ENCODE measurements at regions not wholly inside any gene's neighbourhood (a gene's known extent, or its start where the extent isn't known, plus 50 kb on each side); places are given as distances from the start of the nearest gene placed in this dataset.
"Not testable (repeated sequence)": the region's sequence is repeated elsewhere in the genome, so short reads cannot be mapped to it uniquely, and the experiment has no call there.

DNA sequence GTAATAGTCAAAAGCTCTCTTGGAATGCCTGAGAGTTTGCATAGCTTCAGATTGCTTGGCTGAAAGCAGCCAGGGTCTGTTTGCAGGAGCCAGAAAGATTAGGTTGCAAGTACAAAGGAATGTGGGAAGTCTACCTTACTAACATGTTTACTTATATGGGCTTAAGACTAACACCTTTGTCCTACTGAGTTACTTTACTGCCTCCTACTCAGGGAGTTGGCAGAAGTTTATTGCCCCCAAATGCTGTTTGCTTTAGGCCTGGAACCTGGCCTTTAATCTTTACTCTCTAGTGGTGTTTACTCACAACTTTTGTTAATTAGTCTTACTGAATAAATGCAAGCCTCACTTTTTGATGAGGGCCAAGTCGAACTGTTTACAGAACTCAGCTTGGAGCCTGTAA is 219.4 kb upstream of the ZC4H2 start:
- no peak for DNase-seq (ENCODE audit: low read depth in 2 of 2)
- Histone ChIP-seq H3K9me3 (ENCODE audit: control insufficient read depth, insufficient read depth, low read depth, low read length) (no peaks in the 10 kb centered on the region), H3K4me2 (ENCODE audit: extremely low read depth, insufficient read depth, low read length) (no peak overlapping the region), H3K9ac (ENCODE audit: insufficient read depth, low read length) (no peak overlapping the region), H3K36me3 (ENCODE audit: control insufficient read depth, insufficient read depth, low read length) (no peaks in the 10 kb centered on the region), H3K27ac (ENCODE audit: insufficient read depth, low read length) (no peak overlapping the region), H3K4me3 (replicated peaks in 1 of 4; ENCODE audit: control extremely low read depth in 1 of 4, insufficient read depth in 1 of 4, low read depth in 3 of 4, low read length in 4 of 4) (no peak overlapping the region), H4K20me1 (ENCODE audit: control insufficient read depth, extremely low read depth, insufficient read depth, low read length) (no peaks in the 10 kb centered on the region), H2AFZ (ENCODE audit: low read length) (no peak overlapping the region), H3K27me3 (ENCODE audit: control insufficient read depth, insufficient read depth, low read length) (no peaks in the 10 kb centered on the region), H3K79me2 (ENCODE audit: control insufficient read depth, insufficient read depth, low read length) (no peaks in the 10 kb centered on the region), H3K4me1 (ENCODE audit: control insufficient read depth, extremely low read depth, insufficient read depth, low read length) (no peaks in the 10 kb centered on the region)
- TF ChIP-seq EZH2 (IDR thresholded peaks at IDR 0.05; ENCODE audit: low read length, missing control alignments) (no peak), CTCF (conservative IDR thresholded peaks at IDR 0.05 in 1 of 2, IDR thresholded peaks at IDR 0.05 in 1 of 2; ENCODE audit: low read depth in 1 of 2, low read length in 2 of 2) (no peak)

GRCh38 chrX:65194547-65194946 is 218.3 kb upstream of the ZC4H2 start:
- H3K4me2 ChIP-seq (ENCODE audit: extremely low read depth, insufficient read depth, low read length), result no peak overlapping the region
- H3K9me3 ChIP-seq (ENCODE audit: control insufficient read depth, insufficient read depth, low read depth, low read length), result no peaks in the 10 kb centered on the region
- no peaks in the 10 kb centered on the region for H3K79me2 ChIP-seq (ENCODE audit: control insufficient read depth, insufficient read depth, low read length)
- no peaks in the 10 kb centered on the region for H4K20me1 ChIP-seq (ENCODE audit: control insufficient read depth, extremely low read depth, insufficient read depth, low read length)
- H3K27me3 ChIP-seq (ENCODE audit: control insufficient read depth, insufficient read depth, low read length), result no peaks in the 10 kb centered on the region
- H3K36me3 ChIP-seq (ENCODE audit: control insufficient read depth, insufficient read depth, low read length), result no peaks in the 10 kb centered on the region
- H3K27ac ChIP-seq (ENCODE audit: insufficient read depth, low read length), result no peak overlapping the region
- no peak overlapping the region for H2AFZ ChIP-seq (ENCODE audit: low read length)
- no peak overlapping the region for H3K9ac ChIP-seq (ENCODE audit: insufficient read depth, low read length)
- no peak overlapping the region for H3K4me3 ChIP-seq (replicated peaks in 1 of 4; ENCODE audit: control extremely low read depth in 1 of 4, insufficient read depth in 1 of 4, low read depth in 3 of 4, low read length in 4 of 4)
- no peaks in the 10 kb centered on the region for H3K4me1 ChIP-seq (ENCODE audit: control insufficient read depth, extremely low read depth, insufficient read depth, low read length)
- DNase-seq (ENCODE audit: low read depth in 2 of 2), result no peak
- TF ChIP-seq CTCF (conservative IDR thresholded peaks at IDR 0.05 in 1 of 2, IDR thresholded peaks at IDR 0.05 in 1 of 2; ENCODE audit: low read depth in 1 of 2, low read length in 2 of 2), result no peak
- no peak for TF ChIP-seq EZH2 (IDR thresholded peaks at IDR 0.05; ENCODE audit: low read length, missing control alignments)

DNA sequence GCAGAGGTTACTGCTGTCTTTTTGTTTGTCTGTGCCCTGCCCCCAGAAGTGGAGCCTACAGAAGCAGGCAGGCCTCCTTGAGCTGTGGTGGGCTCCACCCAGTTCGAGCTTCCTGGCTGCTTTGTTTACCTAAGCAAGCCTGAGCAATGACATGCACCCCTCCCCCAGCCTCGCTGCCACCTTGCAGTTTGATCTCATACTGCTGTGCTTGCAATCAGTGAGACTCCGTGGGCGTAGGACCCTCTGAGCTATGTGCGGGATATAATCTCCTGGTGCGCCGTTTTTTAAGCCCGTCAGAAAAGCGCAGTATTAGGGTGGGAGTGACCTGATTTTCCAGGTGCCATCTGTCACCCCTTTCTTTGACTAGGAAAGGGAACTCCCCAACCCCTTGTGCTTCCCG is 187.1 kb upstream of the ZC4H2 start:
- not testable (repeated sequence) for DNase-seq (ENCODE audit: low read depth in 2 of 2); H3K4me3 ChIP-seq (replicated peaks in 1 of 4; ENCODE audit: control extremely low read depth in 1 of 4, insufficient read depth in 1 of 4, low read depth in 3 of 4, low read length in 4 of 4); H3K27ac ChIP-seq (ENCODE audit: insufficient read depth, low read length); H3K4me2 ChIP-seq (ENCODE audit: extremely low read depth, insufficient read depth, low read length); H3K79me2 ChIP-seq (ENCODE audit: control insufficient read depth, insufficient read depth, low read length); H3K9me3 ChIP-seq (ENCODE audit: control insufficient read depth, insufficient read depth, low read depth, low read length); H3K9ac ChIP-seq (ENCODE audit: insufficient read depth, low read length); H3K36me3 ChIP-seq (ENCODE audit: control insufficient read depth, insufficient read depth, low read length); H3K27me3 ChIP-seq (ENCODE audit: control insufficient read depth, insufficient read depth, low read length); H3K4me1 ChIP-seq (ENCODE audit: control insufficient read depth, extremely low read depth, insufficient read depth, low read length); H4K20me1 ChIP-seq (ENCODE audit: control insufficient read depth, extremely low read depth, insufficient read depth, low read length); H2AFZ ChIP-seq (ENCODE audit: low read length)

DNA sequence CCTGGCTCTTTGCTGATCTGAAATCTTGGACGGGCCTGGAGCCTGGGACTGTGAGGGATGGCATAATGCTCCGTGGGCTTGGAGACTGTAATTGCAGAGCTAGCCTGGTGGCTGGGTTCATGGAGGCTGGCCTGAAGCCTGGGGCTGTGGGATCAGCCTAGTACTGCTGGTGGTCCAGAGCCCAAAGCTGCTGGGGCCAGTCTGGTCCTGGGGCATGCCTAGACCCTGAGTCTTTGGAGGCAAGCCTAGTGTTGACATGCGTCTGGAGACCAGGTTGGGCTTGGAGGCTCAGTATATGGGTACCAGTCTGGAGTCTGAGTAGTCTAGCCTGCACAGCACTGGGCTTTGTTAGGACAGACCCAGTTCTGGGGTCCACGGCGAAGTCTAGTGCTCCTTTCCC is 172.0 kb upstream of the ZC4H2 start:
- no peaks in the 10 kb centered on the region for H3K27me3 ChIP-seq (ENCODE audit: control insufficient read depth, insufficient read depth, low read length)
- no peak for DNase-seq (ENCODE audit: low read depth in 2 of 2)
- H3K79me2 ChIP-seq (ENCODE audit: control insufficient read depth, insufficient read depth, low read length), result no peaks in the 10 kb centered on the region
- no peaks in the 10 kb centered on the region for H3K9me3 ChIP-seq (ENCODE audit: control insufficient read depth, insufficient read depth, low read depth, low read length)
- H3K4me2 ChIP-seq (ENCODE audit: extremely low read depth, insufficient read depth, low read length), result no peak overlapping the region
- H3K9ac ChIP-seq (ENCODE audit: insufficient read depth, low read length), result no peak overlapping the region
- no peaks in the 10 kb centered on the region for H4K20me1 ChIP-seq (ENCODE audit: control insufficient read depth, extremely low read depth, insufficient read depth, low read length)
- H3K4me3 ChIP-seq (replicated peaks in 1 of 4; ENCODE audit: control extremely low read depth in 1 of 4, insufficient read depth in 1 of 4, low read depth in 3 of 4, low read length in 4 of 4), result no peak overlapping the region
- H3K27ac ChIP-seq (ENCODE audit: insufficient read depth, low read length), result no peak overlapping the region
- no peaks in the 10 kb centered on the region for H3K36me3 ChIP-seq (ENCODE audit: control insufficient read depth, insufficient read depth, low read length)
- TF ChIP-seq EZH2 (IDR thresholded peaks at IDR 0.05; ENCODE audit: low read length, missing control alignments) (no peak), CTCF (conservative IDR thresholded peaks at IDR 0.05 in 1 of 2, IDR thresholded peaks at IDR 0.05 in 1 of 2; ENCODE audit: low read depth in 1 of 2, low read length in 2 of 2) (no peak)
- no peak overlapping the region for H2AFZ ChIP-seq (ENCODE audit: low read length)
- no peaks in the 10 kb centered on the region for H3K4me1 ChIP-seq (ENCODE audit: control insufficient read depth, extremely low read depth, insufficient read depth, low read length)

Data from fibroblast of lung (primary cell).